ENCODE measurements at regions not wholly inside any gene's neighbourhood (a gene's known extent, or its start where the extent isn't known, plus 50 kb on each side); places are given as distances from the start of the nearest gene placed in this dataset.

- in situ Hi-C loops (cut with HindIII; ENCODE audit: low pct_ligation_motif_present, low pct_unique_long_range_greater_than_20kb, low sequenced_read_pairs), result no loop called here
- DNase-seq, result no peak
Observed at GRCh38 chr22:27615408-27615807, 186.1 kb downstream of the MN1 start.

- in situ Hi-C loops (cut with HindIII; ENCODE audit: low pct_ligation_motif_present, low pct_unique_long_range_greater_than_20kb, low sequenced_read_pairs), result no loop called here
- DNase-seq, result no peak
Observed at GRCh38 chr22:27616033-27616432, 185.5 kb downstream of the MN1 start.

- DNase-seq, result no peak
- in situ Hi-C loops (cut with HindIII; ENCODE audit: low pct_ligation_motif_present, low pct_unique_long_range_greater_than_20kb, low sequenced_read_pairs), result no loop called here
Observed at GRCh38 chr22:27617214-27617881, 184.2 kb downstream of the MN1 start.

- in situ Hi-C loops (cut with HindIII; ENCODE audit: low pct_ligation_motif_present, low pct_unique_long_range_greater_than_20kb, low sequenced_read_pairs), result no loop called here
- no peak for DNase-seq
Observed at GRCh38 chr22:27620367-27621154, 181.0 kb downstream of the MN1 start.

- no peak for DNase-seq
- in situ Hi-C loops (cut with HindIII; ENCODE audit: low pct_ligation_motif_present, low pct_unique_long_range_greater_than_20kb, low sequenced_read_pairs), result no loop called here
Observed at GRCh38 chr22:27621486-27622070, 180.0 kb downstream of the MN1 start.

- in situ Hi-C loops (cut with HindIII; ENCODE audit: low pct_ligation_motif_present, low pct_unique_long_range_greater_than_20kb, low sequenced_read_pairs), result no loop called here
- no peak for DNase-seq
Observed at GRCh38 chr22:27624042-27624441, 177.5 kb downstream of the MN1 start.

GRCh38 chr22:27624705-27625104 is 176.9 kb downstream of the MN1 start:
- DNase-seq, result no peak
- in situ Hi-C loops (cut with HindIII; ENCODE audit: low pct_ligation_motif_present, low pct_unique_long_range_greater_than_20kb, low sequenced_read_pairs), result no loop called here

- DNase-seq, result no peak
Observed at GRCh38 chr22:27625769-27626674, 175.5 kb downstream of the MN1 start.

GRCh38 chr22:27626675-27627443 is 174.7 kb downstream of the MN1 start:
- in situ Hi-C loops (cut with HindIII; ENCODE audit: low pct_ligation_motif_present, low pct_unique_long_range_greater_than_20kb, low sequenced_read_pairs), result no loop called here
- no peak for DNase-seq

More at GRCh38 chr22:27625769-27626674, 175.5 kb downstream of the MN1 start:
- in situ Hi-C loops (cut with HindIII; ENCODE audit: low pct_ligation_motif_present, low pct_unique_long_range_greater_than_20kb, low sequenced_read_pairs), result no loop called here

- DNase-seq, result no peak
- in situ Hi-C loops (cut with HindIII; ENCODE audit: low pct_ligation_motif_present, low pct_unique_long_range_greater_than_20kb, low sequenced_read_pairs), result no loop called here
Observed at GRCh38 chr22:27627444-27627833, 174.1 kb downstream of the MN1 start.

- in situ Hi-C loops (cut with HindIII; ENCODE audit: low pct_ligation_motif_present, low pct_unique_long_range_greater_than_20kb, low sequenced_read_pairs), result no loop called here
- DNase-seq, result no peak
Observed at GRCh38 chr22:27627901-27628300, 173.7 kb downstream of the MN1 start.

- DNase-seq, result no peak
- in situ Hi-C loops (cut with HindIII; ENCODE audit: low pct_ligation_motif_present, low pct_unique_long_range_greater_than_20kb, low sequenced_read_pairs), result no loop called here
Observed at GRCh38 chr22:27628341-27628740, 173.2 kb downstream of the MN1 start.

- in situ Hi-C loops (cut with HindIII; ENCODE audit: low pct_ligation_motif_present, low pct_unique_long_range_greater_than_20kb, low sequenced_read_pairs), result no loop called here
Observed at GRCh38 chr22:27628891-27629631, 172.5 kb downstream of the MN1 start.

GRCh38 chr22:27629908-27630673 is 171.5 kb downstream of the MN1 start:
- no peak for DNase-seq
- in situ Hi-C loops (cut with HindIII; ENCODE audit: low pct_ligation_motif_present, low pct_unique_long_range_greater_than_20kb, low sequenced_read_pairs), result no loop called here

More at GRCh38 chr22:27628891-27629631, 172.5 kb downstream of the MN1 start:
- no peak for DNase-seq

- DNase-seq, result no peak
- in situ Hi-C loops (cut with HindIII; ENCODE audit: low pct_ligation_motif_present, low pct_unique_long_range_greater_than_20kb, low sequenced_read_pairs), result no loop called here
Observed at GRCh38 chr22:27630754-27631153, 170.8 kb downstream of the MN1 start.

GRCh38 chr22:27631641-27632040 is 169.9 kb downstream of the MN1 start:
- in situ Hi-C loops (cut with HindIII; ENCODE audit: low pct_ligation_motif_present, low pct_unique_long_range_greater_than_20kb, low sequenced_read_pairs), result no loop called here
- DNase-seq, result no peak

All from ACHN (cell line).